GM21367 (cell line): ENCODE measurements at regions not wholly inside any gene's neighbourhood (a gene's known extent, or its start where the extent isn't known, plus 50 kb on each side); places are given as distances from the start of the nearest gene placed in this dataset.
"Not testable (repeated sequence)": the region's sequence is repeated elsewhere in the genome, so short reads cannot be mapped to it uniquely, and the experiment has no call there.

Source experiments
- ATAC-seq: cut with Tn5 transposase; IDR thresholded peaks from one replicate; pipeline ENCODE4 v1.9.1; 2021; ENCODE audit not compliant: unreplicated experiment

- no peak for ATAC-seq
Measured at GRCh38 chr3:33919312-33920120, 121.1 kb downstream of the PDCD6IP start.

DNA sequence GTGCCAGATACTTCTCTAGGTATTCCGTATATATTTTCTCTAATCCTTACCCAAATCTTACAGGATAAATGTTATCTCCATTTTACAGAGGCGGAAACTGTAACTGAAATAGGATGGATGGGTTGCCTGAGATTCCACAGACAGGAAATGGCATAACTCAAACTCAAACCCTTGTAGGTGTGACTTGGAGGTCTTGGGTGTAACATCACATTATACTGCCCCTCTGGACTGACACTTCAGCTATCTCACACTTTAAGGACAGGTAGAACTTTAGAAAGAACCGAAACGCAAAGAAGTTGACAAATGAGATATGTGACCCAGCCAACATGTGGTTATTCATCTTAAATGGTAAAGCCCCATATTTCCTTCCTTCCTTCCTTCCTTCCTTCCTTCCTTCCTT is 122.1 kb downstream of the PDCD6IP start:
- ATAC-seq, result no peak

DNA sequence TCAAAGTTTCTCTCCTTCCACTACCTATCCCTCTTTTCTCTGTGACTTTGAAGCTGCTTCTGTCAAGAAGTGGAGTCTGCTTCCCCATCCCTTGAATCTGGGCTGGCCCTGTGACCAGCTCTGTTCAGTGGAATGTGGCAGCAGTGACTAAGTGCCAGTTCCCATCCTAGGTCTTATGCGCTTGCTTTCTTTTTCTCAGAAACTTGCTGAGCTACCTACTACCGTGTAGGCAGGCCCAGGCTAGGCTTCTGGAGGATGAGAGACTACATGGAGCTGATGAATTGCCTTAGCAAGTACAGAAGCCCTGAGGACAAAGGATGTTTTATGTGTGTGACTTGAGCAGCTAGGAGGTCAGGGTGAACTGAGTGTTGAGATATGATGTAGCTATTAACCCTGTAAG is 123.2 kb downstream of the PDCD6IP start:
- ATAC-seq, result no peak

DNA sequence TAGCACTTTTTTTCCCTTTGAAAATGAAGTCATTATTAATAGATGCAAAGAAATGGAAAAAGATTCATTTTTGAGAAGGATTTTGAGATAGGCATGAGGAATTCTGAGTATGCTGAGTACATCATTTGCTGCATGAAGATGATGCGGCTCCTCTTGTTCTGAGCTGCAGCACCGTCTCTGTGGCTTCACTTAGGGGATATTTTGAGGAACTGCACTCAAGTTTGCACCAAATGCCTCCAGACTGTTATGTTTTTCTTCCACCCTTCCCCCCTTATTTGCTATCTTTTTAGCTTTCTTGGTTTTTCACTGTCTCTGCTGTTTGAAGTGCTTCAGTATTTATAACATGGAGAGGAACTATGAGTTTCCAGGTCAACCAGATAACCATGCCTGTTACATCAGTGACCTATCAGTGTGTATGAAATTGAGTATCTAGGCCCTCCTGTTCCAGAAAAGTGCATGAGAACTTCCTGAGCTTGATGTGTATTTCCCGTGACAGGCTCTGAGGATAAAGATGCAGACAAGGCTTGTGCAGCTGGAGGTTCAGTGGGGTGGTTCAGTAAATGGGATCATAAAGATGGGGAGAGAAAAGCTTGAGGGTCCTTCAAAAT is 128.7 kb downstream of the PDCD6IP start:
- no peak for ATAC-seq

GRCh38 chr3:33929813-33930212 is 131.4 kb downstream of the PDCD6IP start:
- ATAC-seq, result no peak

DNA sequence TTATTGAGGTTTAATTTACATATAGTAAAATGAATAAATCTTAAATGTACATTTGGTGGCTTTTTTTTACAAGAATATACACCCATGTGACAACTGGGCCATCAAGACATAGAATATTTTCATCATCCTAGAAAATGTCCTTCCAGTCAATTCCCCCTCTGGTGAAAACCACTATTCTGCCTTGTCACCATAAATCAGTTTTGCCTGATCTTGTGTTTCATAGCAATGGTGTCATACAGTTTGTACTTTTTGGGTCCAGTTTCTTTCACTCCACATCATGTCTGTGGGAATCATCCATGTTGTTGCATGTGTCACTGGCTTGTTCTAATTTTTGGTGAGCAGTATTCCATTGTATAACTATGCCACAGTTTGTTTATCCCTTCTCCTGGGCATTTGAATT is 133.1 kb downstream of the PDCD6IP start:
- no peak for ATAC-seq

DNA sequence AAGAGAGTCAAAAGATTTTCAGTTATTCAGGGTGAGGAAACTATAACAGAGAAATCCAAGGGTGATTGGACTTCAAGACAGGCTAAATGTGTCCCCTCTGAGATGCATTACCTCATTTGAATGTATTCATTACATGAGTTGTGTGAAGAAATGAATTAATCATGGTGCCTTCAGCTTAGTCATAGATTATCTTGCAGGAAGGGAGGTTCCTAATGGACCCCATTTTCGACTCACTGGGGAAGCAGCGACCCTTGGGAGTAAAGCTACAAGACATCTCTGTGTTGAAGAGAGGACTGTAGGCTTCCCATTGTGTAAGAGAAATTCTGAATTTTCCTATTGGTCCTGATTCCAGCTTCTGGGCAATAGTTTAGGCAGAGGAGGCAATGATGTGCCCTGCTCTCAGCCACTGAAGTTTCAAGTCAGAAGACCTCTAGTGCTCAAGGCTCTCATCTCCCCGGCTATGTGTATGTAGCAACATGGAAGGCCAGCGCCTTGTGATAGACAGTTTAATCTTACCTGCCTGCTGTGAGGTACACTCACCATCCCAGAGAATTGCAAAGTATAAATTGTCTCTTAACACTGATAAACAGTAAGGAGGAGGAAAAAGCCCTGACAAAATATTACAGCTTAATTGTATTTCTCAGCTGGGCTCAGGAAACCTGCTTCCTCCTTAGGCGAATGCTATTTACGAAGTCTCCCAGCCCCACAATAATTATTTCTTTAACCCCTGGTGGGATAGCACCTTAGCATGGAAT is 133.8 kb downstream of the PDCD6IP start:
- ATAC-seq, result no peak

GRCh38 chr3:33936171-33936920 is 137.9 kb downstream of the PDCD6IP start:
- no peak for ATAC-seq

DNA sequence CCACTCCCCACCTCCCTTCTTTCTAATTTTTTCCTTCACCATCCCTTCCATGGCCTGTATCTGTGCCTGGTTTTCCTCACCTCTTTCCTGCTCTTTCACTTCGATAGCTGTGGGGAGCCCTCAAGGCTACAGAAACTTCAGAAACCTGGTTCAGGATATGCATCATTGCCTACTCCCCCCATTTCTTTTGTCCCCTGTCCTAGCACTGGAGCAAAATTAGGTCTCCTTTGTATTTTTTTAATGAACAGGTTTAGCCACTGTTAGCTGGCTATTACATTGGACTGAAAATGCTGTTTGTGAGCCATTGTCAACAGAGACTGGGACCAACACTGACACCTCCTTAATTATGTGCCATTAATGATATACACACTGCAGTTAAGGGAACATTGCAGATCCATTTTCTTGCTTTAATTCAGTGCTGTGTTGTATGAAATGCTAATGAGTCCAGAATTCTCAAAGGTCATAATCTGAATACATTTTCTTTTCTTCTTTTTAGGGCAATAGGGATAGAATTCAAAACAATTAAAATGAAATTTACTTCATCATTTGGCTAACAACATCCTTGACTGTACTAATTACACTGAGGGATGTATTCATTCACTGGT is 138.6 kb downstream of the PDCD6IP start:
- ATAC-seq, result no peak

- no peak for ATAC-seq
Measured at GRCh38 chr3:33937628-33938027, 139.2 kb downstream of the PDCD6IP start.

DNA sequence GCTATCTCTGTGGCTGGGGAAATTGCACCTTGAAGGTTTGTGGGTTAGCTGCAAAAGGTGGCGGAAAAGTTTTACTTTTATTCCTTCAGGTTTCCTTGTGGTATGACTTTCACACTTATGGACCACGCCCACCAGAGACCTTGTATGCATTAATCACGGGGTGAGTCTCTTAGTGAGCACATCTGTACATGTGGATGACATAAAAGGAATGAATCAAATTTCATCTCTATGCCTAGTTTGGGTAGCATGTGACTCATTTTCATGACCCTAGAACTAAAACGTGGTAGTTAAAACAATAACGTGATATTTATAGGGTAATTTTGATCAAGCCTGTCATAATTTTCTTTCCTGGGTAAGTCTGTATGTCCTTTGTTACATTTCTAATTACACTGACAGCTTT is 141.7 kb downstream of the PDCD6IP start:
- ATAC-seq, result no peak

- ATAC-seq, result no peak
Measured at GRCh38 chr3:33940736-33941135, 142.3 kb downstream of the PDCD6IP start.

DNA sequence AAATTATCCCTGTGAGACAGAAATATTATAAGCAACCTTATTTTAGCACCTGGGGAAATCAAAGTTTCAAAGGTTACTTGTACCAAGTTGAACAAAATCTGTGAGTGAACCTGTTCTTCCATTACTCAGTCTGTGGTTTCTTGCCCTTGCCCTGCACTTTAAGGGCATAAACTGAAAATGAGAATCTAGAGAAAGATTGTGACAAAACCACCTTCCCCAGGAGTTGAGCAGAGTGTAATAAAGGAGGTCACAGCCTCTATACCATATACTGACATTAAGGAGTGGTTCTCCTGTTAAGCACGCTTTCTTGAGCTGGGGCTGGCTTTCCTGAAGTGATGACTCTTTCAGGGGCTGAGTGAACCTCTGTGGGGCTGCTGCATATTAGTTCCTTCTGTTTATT is 143.4 kb downstream of the PDCD6IP start:
- ATAC-seq, result no peak

- no peak for ATAC-seq
Measured at GRCh38 chr3:33942483-33943150, 144.2 kb downstream of the PDCD6IP start.

DNA sequence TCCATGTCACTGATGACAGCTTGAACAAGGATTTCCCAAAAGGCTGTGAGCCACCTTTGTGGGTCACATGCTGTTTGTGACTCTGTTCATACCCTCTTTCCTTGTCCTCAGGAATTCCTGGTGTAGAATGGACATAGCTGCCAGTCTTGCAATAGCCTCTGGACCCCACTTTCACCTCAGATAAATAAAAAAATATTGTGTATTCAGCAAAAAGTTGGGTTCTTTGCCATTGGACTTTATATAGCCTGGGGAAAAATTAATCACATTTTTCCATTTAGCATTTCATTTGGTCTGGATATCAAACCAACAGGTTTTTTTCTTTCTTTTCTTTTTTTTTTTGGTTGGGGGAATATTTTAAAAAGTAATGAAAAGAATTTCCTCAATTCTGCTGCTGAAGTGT is 144.8 kb downstream of the PDCD6IP start:
- no peak for ATAC-seq

- ATAC-seq, result not testable (repeated sequence)
Measured at GRCh38 chr3:33946612-33947011, 148.2 kb downstream of the PDCD6IP start.

DNA sequence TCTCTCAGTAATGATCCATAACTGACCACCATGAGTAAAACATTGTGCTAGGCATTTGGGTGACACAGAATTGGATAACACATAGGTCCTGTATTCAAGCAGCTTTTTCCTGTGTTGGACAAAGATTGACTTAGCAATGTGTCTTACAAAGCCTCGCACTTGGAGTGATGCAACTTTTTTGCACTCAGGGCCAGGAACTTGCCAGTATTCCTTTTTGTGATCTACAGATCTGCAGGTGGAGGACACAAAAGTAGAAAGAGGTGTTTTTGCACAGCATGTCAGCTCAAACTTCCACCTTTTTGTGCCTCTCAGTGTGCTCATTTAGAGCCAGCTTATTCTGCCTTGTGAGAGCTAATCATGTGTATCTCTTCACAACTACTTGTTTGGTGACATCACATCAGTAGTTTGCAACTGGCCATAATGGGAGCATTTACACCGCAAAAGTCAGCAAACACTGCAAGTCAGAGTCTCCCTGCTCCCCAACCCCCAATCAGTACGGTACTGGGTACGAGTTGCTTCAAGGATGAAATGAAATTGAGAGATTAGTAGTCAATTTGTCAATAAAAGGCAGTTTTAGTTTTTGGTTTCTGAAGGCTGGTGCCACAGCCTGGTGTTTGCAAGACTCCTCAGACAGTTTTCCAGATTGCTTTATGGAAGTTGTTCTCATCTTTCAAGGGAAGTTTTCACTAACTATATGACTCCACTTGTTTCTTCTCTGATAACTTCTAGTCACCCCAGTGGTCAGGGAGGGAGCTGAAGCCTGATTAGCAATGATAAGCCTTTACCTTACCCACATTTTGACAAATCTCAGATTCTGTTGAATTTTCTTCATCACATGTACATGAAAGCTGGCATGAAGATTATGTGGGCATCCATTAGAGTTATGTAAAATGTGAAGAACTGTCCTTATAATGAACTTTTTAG is 149.1 kb downstream of the PDCD6IP start:
- no peak for ATAC-seq

GRCh38 chr3:33949074-33949473 is 150.6 kb downstream of the PDCD6IP start:
- no peak for ATAC-seq

- ATAC-seq, result no peak
Measured at GRCh38 chr3:33954956-33955355, 156.5 kb downstream of the PDCD6IP start.
